SK-N-SH treated with all-trans-retinoic acid at 6 μM for 48 hours (cell line): ENCODE measurements at regions not wholly inside any gene's neighbourhood (a gene's known extent, or its start where the extent isn't known, plus 50 kb on each side); places are given as distances from the start of the nearest gene placed in this dataset.

Source experiments
- CSRNP3 ChIP-seq: fragments of 250-450 bp; sonication (Bioruptor Pico); IDR thresholded peaks from 2 replicates; pipeline ENCODE4 v1.5.1; 2021; ENCODE audit warnings: mild to moderate bottlenecking, moderate library complexity
- GLIS3 ChIP-seq: fragments of 250-450 bp; sonication (Bioruptor Pico); IDR thresholded peaks from 2 replicates; pipeline ENCODE4 v1.5.0; 2020; ENCODE audit warnings: mild to moderate bottlenecking, moderate library complexity
- OSR1 ChIP-seq: fragments of 250-450 bp; sonication (Bioruptor Pico); IDR thresholded peaks from 2 replicates; pipeline ENCODE4 v1.8.0; 2022; ENCODE audit warnings: moderate library complexity, mild to moderate bottlenecking, inconsistent platforms
- PATZ1 ChIP-seq: fragments of 250-450 bp; sonication (Bioruptor Pico); IDR thresholded peaks from 2 replicates; pipeline ENCODE4 v1.8.0; 2020; ENCODE audit warnings: mild to moderate bottlenecking, moderate library complexity, borderline replicate concordance
- POU6F1 ChIP-seq: fragments of 250-450 bp; sonication (Bioruptor Pico); IDR thresholded peaks from 2 replicates; pipeline ENCODE4 v1.8.0; 2021; ENCODE audit warnings: low read depth, mild to moderate bottlenecking, moderate library complexity, borderline replicate concordance
- TOX ChIP-seq: fragments of 250-450 bp; sonication (Bioruptor Pico); IDR thresholded peaks from 2 replicates; pipeline ENCODE4 v1.8.0; 2021; ENCODE audit warnings: mild to moderate bottlenecking, moderate library complexity, borderline replicate concordance
- ZFP3 ChIP-seq: fragments of 250-450 bp; sonication (Bioruptor Pico); IDR thresholded peaks from 2 replicates; pipeline ENCODE4 v1.5.0; 2020; ENCODE audit warnings: mild to moderate bottlenecking, moderate library complexity

- TF ChIP-seq TOX (CRISPR knock-in tag) = no peak
- TF ChIP-seq CSRNP3 (CRISPR knock-in tag) = no peak
- no peak for TF ChIP-seq ZFP3 (CRISPR knock-in tag)
- TF ChIP-seq POU6F1 (CRISPR knock-in tag) = no peak
- TF ChIP-seq OSR1 (CRISPR knock-in tag) = no peak
- no peak for TF ChIP-seq GLIS3 (CRISPR knock-in tag)
- TF ChIP-seq PATZ1 (CRISPR knock-in tag) = no peak
Measured at GRCh38 chr3:94259291-94259690, 196.4 kb downstream of the NSUN3 start.
